HCT116 (cell line): ENCODE measurements at regions not wholly inside any gene's neighbourhood (a gene's known extent, or its start where the extent isn't known, plus 50 kb on each side); places are given as distances from the start of the nearest gene placed in this dataset.

ENCODE experiments used
- ATAC-seq: fragments of 200-7000 bp; cut with Tn5 transposase; 2 replicates; pipeline ENCODE4 v1.9.1; 2020; ENCODE audit warnings: mild to moderate bottlenecking, moderate library complexity
- BruUV-seq: library from RNA; stranded (reverse); fragments of 400-500 nt; replicated peaks from 2 replicates; lab custom pipeline; 2021; lab: Mats Ljungman, UMichigan
- CTCF ChIA-PET: fragments of 300-600 bp; sonication (Branson Sonifier 250); formaldehyde crosslinking; loops from one replicate; lab custom pipeline; 2021; ENCODE audit warnings: antibody characterized with exemption; lab: Charles Lee
- POLR2A ChIA-PET: fragments of 300-600, 350-600 bp; sonication (Branson Sonifier 250); formaldehyde crosslinking; loops from one replicate; lab custom pipeline; 2021; ENCODE audit warnings: antibody characterized with exemption; lab: Charles Lee
- RAD21 ChIA-PET, 2 experiments: fragments of 300-600 bp; sonication (Branson Sonifier 250); formaldehyde crosslinking; loops; one replicate each; lab custom pipeline; 2023; ENCODE audit warnings: low total read pairs in 2 of 2; ENCODE audit not compliant: uncharacterized antibody in 2 of 2, unreplicated experiment in 2 of 2, low non-redundant PET in 1 of 2; lab: Charles Lee
- DNase-seq: peaks from one replicate; pipeline ENCODE4 v3.0.0-alpha.2; 2010; ENCODE audit warnings: low read depth, low spot score
- H2AFZ ChIP-seq: fragments of 200-600 bp; shearing (Covaris generic), sonication (generic); 2 replicates; pipeline ENCODE4 v1.6.1; 2017; ENCODE audit warnings: low read depth, mixed run types, mixed read lengths, antibody characterized with exemption, low read length; ENCODE audit not compliant: poor library complexity, severe bottlenecking
- H3K27ac ChIP-seq: 2 replicates; pipeline ENCODE4 v1.5.1; 2012; ENCODE audit warnings: low read depth, low read length
- H3K27me3 ChIP-seq: fragments of 200-600 bp; sonication (generic); 2 replicates; pipeline ENCODE4 v1.6.1; 2016; ENCODE audit warnings: mixed run types, low read length, mixed read lengths; ENCODE audit not compliant: insufficient read depth
- H3K36me3 ChIP-seq, 2 experiments: fragments of 200-500 bp in 1 of 2; fragments of 200-600 bp in 1 of 2; sonication (Bioruptor generic) in 1 of 2; sonication (generic) in 1 of 2; 2 replicates each; pipeline versions ENCODE4 v1.5.1 to v1.6.1; 2014 to 2016; ENCODE audit warnings: low read length in 2 of 2, inconsistent platforms in 1 of 2, mixed read lengths in 1 of 2, mixed run types in 1 of 2; ENCODE audit not compliant: insufficient read depth in 2 of 2, control insufficient read depth in 1 of 2
- H3K4me1 ChIP-seq, 2 experiments: fragments of 200-600 bp in 1 of 2; sonication (generic) in 1 of 2; 2 replicates each; pipeline versions ENCODE4 v1.5.1 to v1.6.1; 2012 to 2017; ENCODE audit warnings: low read length in 2 of 2, inconsistent platforms in 1 of 2, mild to moderate bottlenecking in 1 of 2, mixed read lengths in 1 of 2, mixed run types in 1 of 2, moderate library complexity in 1 of 2; ENCODE audit not compliant: insufficient read depth in 2 of 2, control insufficient read depth in 1 of 2
- H3K4me2 ChIP-seq: fragments of 200-600 bp; sonication (generic); 2 replicates; pipeline ENCODE4 v1.6.1; 2017; ENCODE audit warnings: mixed run types, low read length, mixed read lengths
- H3K4me3 ChIP-seq, 2 experiments: fragments of 200-600 bp in 1 of 2; sonication (generic) in 1 of 2; replicated peaks in 1 of 2; 2 replicates each; pipeline ENCODE4 v1.5.1; 2011 to 2016; ENCODE audit warnings: low read length in 2 of 2, control low read depth in 1 of 2, low read depth in 1 of 2, mild to moderate bottlenecking in 1 of 2, mixed read lengths in 1 of 2, mixed run types in 1 of 2
- H3K79me2 ChIP-seq: fragments of 200-600 bp; sonication (generic); 2 replicates; pipeline ENCODE4 v1.6.1; 2017; ENCODE audit warnings: mild to moderate bottlenecking, mixed run types, low read length, moderate library complexity, mixed read lengths; ENCODE audit not compliant: insufficient read depth
- H3K9ac ChIP-seq: fragments of 200-600 bp; sonication (generic); 2 replicates; pipeline ENCODE4 v1.6.1; 2016; ENCODE audit warnings: low read length, mixed read lengths
- H3K9me2 ChIP-seq: fragments of 200-600 bp; sonication (generic), shearing (Covaris generic); 2 replicates; pipeline ENCODE4 v1.6.1; 2017; ENCODE audit warnings: mixed run types, mild to moderate bottlenecking, moderate library complexity; ENCODE audit not compliant: insufficient read depth
- H3K9me3 ChIP-seq, 2 experiments: fragments of 200-500 bp in 1 of 2; fragments of 200-600 bp in 1 of 2; sonication (Bioruptor generic) in 1 of 2; sonication (generic) in 1 of 2; 2 replicates each; pipeline ENCODE4 v1.6.1; 2014 to 2017; ENCODE audit warnings: low read length in 2 of 2, mixed read lengths in 2 of 2, inconsistent platforms in 1 of 2, low read depth in 1 of 2, mild to moderate bottlenecking in 1 of 2, mixed run types in 1 of 2, moderate library complexity in 1 of 2; ENCODE audit not compliant: control insufficient read depth in 1 of 2, insufficient read depth in 1 of 2
- H4K20me1 ChIP-seq: fragments of 200-600 bp; sonication (generic), shearing (Covaris generic); 2 replicates; pipeline ENCODE4 v1.6.1; 2017; ENCODE audit warnings: mixed run types, mild to moderate bottlenecking, moderate library complexity; ENCODE audit not compliant: insufficient read depth
- ATF3 ChIP-seq: IDR thresholded peaks from 2 replicates; pipeline ENCODE4 v1.6.1; 2012
- CEBPB ChIP-seq: IDR thresholded peaks from 2 replicates; pipeline ENCODE4 v1.6.1; 2012; ENCODE audit warnings: low read depth
- CTCF ChIP-seq, 3 experiments: fragments of 200-600 bp in 1 of 3; sonication (generic) in 1 of 3; IDR thresholded peaks in 2 of 3; conservative IDR thresholded peaks in 1 of 3; 2 replicates each; pipeline ENCODE4 v1.5.1; 2012 to 2017; ENCODE audit warnings: low read depth in 2 of 3, low read length in 2 of 3, antibody characterized with exemption in 1 of 3, borderline replicate concordance in 1 of 3, control low read depth in 1 of 3, mild to moderate bottlenecking in 1 of 3, mixed read lengths in 1 of 3, mixed run types in 1 of 3, moderate library complexity in 1 of 3; ENCODE audit not compliant: insufficient read depth in 1 of 3
- EZH2 ChIP-seq: fragments of 200-600 bp; sonication (generic); IDR thresholded peaks from 2 replicates; pipeline ENCODE4 v1.6.1; 2017; ENCODE audit warnings: antibody characterized with exemption, mixed run types
- FOSL1 ChIP-seq: IDR thresholded peaks from 2 replicates; pipeline ENCODE4 v1.6.1; 2012; ENCODE audit warnings: low read depth
- JUND ChIP-seq: IDR thresholded peaks from 2 replicates; pipeline ENCODE4 v1.6.1; 2012
- SP1 ChIP-seq: IDR thresholded peaks from 2 replicates; pipeline ENCODE4 v1.6.1; 2012; ENCODE audit warnings: low read depth
- SRF ChIP-seq: IDR thresholded peaks from 2 replicates; pipeline ENCODE4 v1.6.1; 2012; ENCODE audit warnings: low read depth
- YY1 ChIP-seq: IDR thresholded peaks from 2 replicates; pipeline ENCODE4 v1.6.1; 2011; ENCODE audit warnings: low read length, low read depth, moderate library complexity, mild to moderate bottlenecking; ENCODE audit not compliant: insufficient replicate concordance; ENCODE audit errors: extremely low read depth
- ZNF274 ChIP-seq: fragments of 200-500 bp; sonication (Bioruptor generic); IDR thresholded peaks from 2 replicates; pipeline ENCODE4 v1.6.1; 2014; ENCODE audit warnings: mild to moderate bottlenecking, low read depth, low read length, inconsistent platforms
- intact Hi-C: fragments of 100-400 bp; cut with micrococcal nuclease; formaldehyde crosslinking; loops from 2 replicates; pipeline ENCODE4 v1.10.0; 2022

DNA sequence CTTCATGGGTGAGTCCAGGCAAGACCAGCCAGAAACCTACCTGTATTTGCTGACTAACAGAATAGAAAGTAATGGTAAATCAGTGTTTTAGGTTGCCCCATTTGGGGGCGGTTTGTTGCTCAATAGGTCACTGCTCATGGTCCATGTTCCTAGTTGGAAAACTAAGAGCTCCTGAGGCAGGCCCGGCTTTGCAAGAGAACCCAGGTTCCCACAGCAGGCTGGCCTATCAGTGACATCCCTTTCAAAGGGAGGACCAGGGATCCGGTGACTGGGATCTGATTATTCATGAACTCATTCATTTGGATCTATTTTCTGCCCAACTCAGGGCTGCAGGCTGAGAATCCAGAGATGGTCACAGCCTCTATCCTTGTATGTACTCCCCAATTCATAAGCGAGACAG is 163.9 kb downstream of the WNT7A start:
- no TSS peak for BruUV-seq
- Histone ChIP-seq H3K9me3 (no peaks in the 10 kb centered on the region), H3K4me1 (no peaks in the 10 kb centered on the region), H3K9ac (no peak overlapping the region), H3K9me2 (no peaks in the 10 kb centered on the region), H3K27me3 (no peaks in the 10 kb centered on the region), H3K4me2 (no peak overlapping the region), H2AFZ (no peak overlapping the region), H4K20me1 (no peaks in the 10 kb centered on the region), H3K79me2 (no peaks in the 10 kb centered on the region), H3K36me3 (no peaks in the 10 kb centered on the region), H3K27ac (no peak overlapping the region), H3K4me3 (no peak overlapping the region)
- ATAC-seq (no peak), DNase-seq (no peak)
- ChIA-PET POLR2A (no interaction called here), RAD21 (no interaction called here), CTCF (interaction anchor here (0.8 kb wide), 1 partner anchor 59 kb away, joined by 3 read pairs; no protein-coding TSS in a partner anchor)
- no peak for TF ChIP-seq SRF
- no peak for TF ChIP-seq EZH2
- intact Hi-C loops = no loop called here

- H3K9me2 ChIP-seq = no peaks in the 10 kb centered on the region
- ATAC-seq (no peak), DNase-seq (no peak)
- H3K27me3 ChIP-seq = no peaks in the 10 kb centered on the region
- H4K20me1 ChIP-seq = no peaks in the 10 kb centered on the region
- H3K9me3 ChIP-seq = no peaks in the 10 kb centered on the region
- no peak overlapping the region for H3K4me3 ChIP-seq
- no peak overlapping the region for H3K27ac ChIP-seq
- ChIA-PET POLR2A (no interaction called here), RAD21 (no interaction called here), CTCF (interaction anchor here (0.8 kb wide), 1 partner anchor 58 kb away, joined by 3 read pairs; no protein-coding TSS in a partner anchor)
- H3K4me2 ChIP-seq = no peak overlapping the region
- no peaks in the 10 kb centered on the region for H3K36me3 ChIP-seq
- BruUV-seq = no TSS peak
- no peak overlapping the region for H3K9ac ChIP-seq
- intact Hi-C loops = no loop called here
- TF ChIP-seq SP1 = no peak
- TF ChIP-seq ATF3 = no peak
- TF ChIP-seq FOSL1 = no peak
- no peak for TF ChIP-seq JUND
- TF ChIP-seq SRF = no peak
- no peak for TF ChIP-seq YY1
- TF ChIP-seq CTCF (IDR thresholded peaks at IDR 0.05 in 2 of 3, conservative IDR thresholded peaks at IDR 0.05 in 1 of 3; ENCODE audit: borderline replicate concordance in 1 of 3, insufficient read depth in 1 of 3, low read depth in 2 of 3, low read length in 2 of 3) = no peak
- no peak for TF ChIP-seq ZNF274
- no peak for TF ChIP-seq CEBPB
- no peaks in the 10 kb centered on the region for H3K4me1 ChIP-seq
- H3K79me2 ChIP-seq = no peaks in the 10 kb centered on the region
- H2AFZ ChIP-seq = no peak overlapping the region
Measured at GRCh38 chr3:13715167-13715954, 164.5 kb downstream of the WNT7A start.
